ENCODE measurements at regions not wholly inside any gene's neighbourhood (a gene's known extent, or its start where the extent isn't known, plus 50 kb on each side); places are given as distances from the start of the nearest gene placed in this dataset.
A peak's percentile ranks its signal among the peaks of the same experiment; 100 is the strongest.
"Not testable (repeated sequence)": the region's sequence is repeated elsewhere in the genome, so short reads cannot be mapped to it uniquely, and the experiment has no call there.

DNA sequence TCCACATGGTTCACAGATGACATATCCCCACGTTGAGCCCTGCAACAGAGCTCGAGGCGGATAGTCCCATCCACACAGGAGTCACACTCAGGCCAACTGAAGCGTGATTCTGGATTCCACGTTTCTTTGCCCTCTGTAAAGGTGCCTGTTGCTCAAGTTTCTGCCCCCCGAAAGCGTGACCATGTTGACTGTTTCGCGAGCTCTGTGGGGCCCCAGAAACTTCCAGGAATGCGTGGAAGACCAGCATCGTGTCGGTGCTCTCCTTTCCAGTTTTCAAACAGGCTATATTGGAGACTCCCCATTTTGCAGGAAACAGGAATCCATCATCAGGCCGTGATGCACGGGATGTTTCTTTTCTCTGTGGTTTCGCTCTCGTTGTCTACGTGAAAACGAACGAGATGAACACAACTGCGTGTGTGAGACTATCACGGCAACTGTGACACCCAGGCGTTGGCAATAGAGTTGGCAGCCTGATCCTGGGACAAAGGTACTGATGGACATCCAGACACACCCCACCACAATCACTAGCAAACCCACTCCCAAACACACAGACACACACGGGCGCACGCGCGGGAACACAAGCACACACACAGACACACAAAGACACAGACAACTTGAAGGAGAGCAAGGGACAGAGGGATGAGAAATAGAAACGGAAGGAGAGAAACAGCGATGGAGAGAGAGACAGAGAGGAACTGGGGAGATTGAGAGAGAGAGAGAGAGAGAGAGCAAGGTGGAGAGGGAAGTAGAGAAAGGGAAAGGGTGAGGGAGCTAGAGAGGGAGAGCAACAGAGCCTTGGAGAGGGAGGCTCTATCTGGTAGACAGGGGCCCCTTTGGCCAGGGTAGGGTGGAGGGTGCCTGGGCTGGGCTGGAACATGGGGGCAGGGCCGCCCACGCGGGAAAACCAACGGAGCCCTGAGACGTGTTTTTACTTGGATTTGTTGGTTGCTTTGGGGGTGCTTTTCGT lies 1609.3 kb downstream of the SPATA31A7 start:
- Histone ChIP-seq H3K27ac (ENCODE audit: low read depth, low read length) (peak overlapping the region; percentile 76), H3K36me3 (ENCODE audit: control insufficient read depth, low read length) (peaks cover 17% of the 10 kb centered on the region), H3K4me2 (ENCODE audit: low read length) (peak overlapping the region; percentile 92), H3K4me3 (ENCODE audit: low read length) (peak overlapping the region; percentile 80), H3K79me2 (ENCODE audit: control insufficient read depth, low read length) (peaks cover 45% of the 10 kb centered on the region), H3K4me1 (ENCODE audit: control insufficient read depth, low read length) (peaks cover 13% of the 10 kb centered on the region)
- not testable (repeated sequence) for H3K9me2 ChIP-seq (replicated peaks; ENCODE audit: control insufficient read depth, low read length); H3K9me3 ChIP-seq (ENCODE audit: control insufficient read depth, insufficient read depth, low read length); H3F3A ChIP-seq (ENCODE audit: control insufficient read depth, insufficient read depth); H3K27me3 ChIP-seq (ENCODE audit: control insufficient read depth, low read length); H4K20me1 ChIP-seq (ENCODE audit: control insufficient read depth, insufficient read depth, low read depth, low read length)

DNA sequence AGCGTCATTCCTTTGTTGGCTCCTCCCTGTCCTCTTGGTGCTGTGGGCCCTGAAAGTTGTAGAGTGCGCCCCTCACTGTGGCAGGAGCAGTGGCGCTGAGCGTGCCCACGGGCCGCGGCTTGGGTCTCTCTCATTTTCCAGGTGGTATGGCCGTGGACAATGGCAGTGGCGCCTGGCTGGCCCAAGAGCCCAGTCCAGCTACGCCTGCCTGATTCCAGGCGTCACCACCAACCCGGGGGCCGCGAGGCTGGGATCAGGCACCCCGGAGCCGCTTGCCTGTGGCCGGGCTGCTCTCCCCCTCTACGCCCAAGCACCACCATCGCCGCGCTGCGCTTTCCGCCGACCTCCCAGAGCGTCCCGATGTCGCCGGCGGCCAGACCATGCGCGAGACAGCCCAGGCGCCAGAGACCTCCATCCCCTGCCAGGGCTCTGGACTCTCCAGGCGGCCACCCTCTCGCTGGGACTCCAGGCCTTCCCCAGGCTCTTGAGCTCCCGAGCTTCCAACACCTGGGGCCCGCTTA lies 1610.1 kb downstream of the SPATA31A7 start:
- H3K4me1 ChIP-seq (ENCODE audit: control insufficient read depth, low read length) = peaks cover 19% of the 10 kb centered on the region
- not testable (repeated sequence) for H3K27me3 ChIP-seq (ENCODE audit: control insufficient read depth, low read length); H4K20me1 ChIP-seq (ENCODE audit: control insufficient read depth, insufficient read depth, low read depth, low read length); H3K9me3 ChIP-seq (ENCODE audit: control insufficient read depth, insufficient read depth, low read length); H3F3A ChIP-seq (ENCODE audit: control insufficient read depth, insufficient read depth); H3K9me2 ChIP-seq (replicated peaks; ENCODE audit: control insufficient read depth, low read length)
- peak overlapping the region; percentile 76 for H3K27ac ChIP-seq (ENCODE audit: low read depth, low read length)
- H3K79me2 ChIP-seq (ENCODE audit: control insufficient read depth, low read length) = peaks cover 49% of the 10 kb centered on the region
- H3K36me3 ChIP-seq (ENCODE audit: control insufficient read depth, low read length) = peaks cover 21% of the 10 kb centered on the region
- peak overlapping the region; percentile 80 for H3K4me3 ChIP-seq (ENCODE audit: low read length)
- H3K4me2 ChIP-seq (ENCODE audit: low read length) = peak overlapping the region; percentile 92

DNA sequence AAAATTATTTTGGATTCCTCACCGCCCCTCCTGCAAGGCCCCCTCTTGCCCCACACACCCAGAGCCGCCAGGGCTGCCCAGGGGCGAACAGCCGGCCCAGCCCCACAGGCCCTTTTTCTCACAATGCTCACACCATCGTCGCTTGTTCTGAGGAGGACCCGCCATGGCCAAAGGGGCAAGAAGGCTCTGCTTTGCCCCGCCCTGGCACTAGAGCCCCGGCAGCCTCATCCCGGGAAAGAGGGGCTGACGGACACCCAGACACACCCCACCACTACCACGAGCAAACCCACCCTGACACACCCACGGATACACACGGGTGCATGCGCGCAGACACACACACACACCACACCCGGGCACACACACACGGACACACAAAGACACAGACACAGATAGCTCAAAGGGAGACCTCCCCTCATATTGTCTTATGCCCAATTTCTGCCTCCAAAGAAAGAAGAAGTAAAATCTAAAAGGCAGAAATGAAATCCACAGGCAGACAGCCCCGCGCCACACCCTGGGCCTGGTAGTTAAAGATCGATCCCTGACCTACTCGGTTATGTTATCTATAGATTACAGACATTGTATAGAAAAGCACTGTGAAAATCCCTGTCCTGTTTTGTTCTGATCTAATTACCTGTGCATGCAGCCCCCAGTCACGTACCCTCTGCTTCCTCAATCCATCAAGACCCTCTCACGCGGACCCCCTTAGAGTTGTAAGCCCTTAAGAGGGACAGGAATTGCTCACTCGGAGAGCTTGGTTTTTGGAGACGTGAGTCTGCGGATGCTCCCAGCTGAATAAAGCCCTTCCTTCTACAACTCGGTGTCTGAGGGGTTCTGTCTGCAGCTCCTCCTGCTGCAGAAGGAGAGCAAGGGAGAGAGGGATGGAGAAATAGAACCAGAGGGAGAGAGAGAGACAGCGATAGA lies 1610.9 kb downstream of the SPATA31A7 start:
- H3F3A ChIP-seq (ENCODE audit: control insufficient read depth, insufficient read depth); H3K27me3 ChIP-seq (ENCODE audit: control insufficient read depth, low read length); H4K20me1 ChIP-seq (ENCODE audit: control insufficient read depth, insufficient read depth, low read depth, low read length); H3K9me3 ChIP-seq (ENCODE audit: control insufficient read depth, insufficient read depth, low read length); H3K9me2 ChIP-seq (replicated peaks; ENCODE audit: control insufficient read depth, low read length): not testable (repeated sequence)
- H3K4me1 ChIP-seq (ENCODE audit: control insufficient read depth, low read length) = peaks cover 19% of the 10 kb centered on the region
- peak overlapping the region; percentile 76 for H3K27ac ChIP-seq (ENCODE audit: low read depth, low read length)
- H3K4me2 ChIP-seq (ENCODE audit: low read length) = peak overlapping the region; percentile 92
- peaks cover 21% of the 10 kb centered on the region for H3K36me3 ChIP-seq (ENCODE audit: control insufficient read depth, low read length)
- peak overlapping the region; percentile 80 for H3K4me3 ChIP-seq (ENCODE audit: low read length)
- peaks cover 51% of the 10 kb centered on the region for H3K79me2 ChIP-seq (ENCODE audit: control insufficient read depth, low read length)

DNA sequence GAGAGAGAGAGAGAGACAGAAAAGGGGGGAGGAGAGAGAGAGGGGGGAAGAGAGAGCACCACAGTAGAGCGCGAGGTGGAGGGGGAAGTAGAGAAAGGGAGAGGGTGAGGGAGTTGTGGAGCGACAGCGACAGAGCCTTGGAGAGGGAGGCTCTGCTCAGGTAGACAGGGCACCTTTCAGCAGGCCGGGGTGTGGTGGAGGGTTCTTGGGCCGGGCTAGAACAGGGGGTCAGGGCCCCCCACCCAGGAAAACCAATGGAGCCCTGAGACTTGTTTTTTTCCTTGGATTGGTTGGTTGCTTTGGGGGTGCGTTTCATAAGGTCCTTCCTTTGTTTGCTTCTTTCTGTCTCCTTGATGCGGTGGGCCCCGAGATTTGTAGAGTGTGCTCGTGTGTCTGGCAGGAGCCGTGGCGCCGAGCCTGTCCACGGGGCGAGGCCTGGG lies 1611.6 kb downstream of the SPATA31A7 start:
- not testable (repeated sequence) for H3K27me3 ChIP-seq (ENCODE audit: control insufficient read depth, low read length); H3K9me3 ChIP-seq (ENCODE audit: control insufficient read depth, insufficient read depth, low read length); H3K9me2 ChIP-seq (replicated peaks; ENCODE audit: control insufficient read depth, low read length); H4K20me1 ChIP-seq (ENCODE audit: control insufficient read depth, insufficient read depth, low read depth, low read length); H3F3A ChIP-seq (ENCODE audit: control insufficient read depth, insufficient read depth)
- Histone ChIP-seq H3K79me2 (ENCODE audit: control insufficient read depth, low read length) (peaks cover 53% of the 10 kb centered on the region), H3K4me2 (ENCODE audit: low read length) (peak overlapping the region; percentile 92), H3K4me3 (ENCODE audit: low read length) (peak overlapping the region; percentile 80), H3K4me1 (ENCODE audit: control insufficient read depth, low read length) (peaks cover 19% of the 10 kb centered on the region), H3K27ac (ENCODE audit: low read depth, low read length) (peak overlapping the region; percentile 76), H3K36me3 (ENCODE audit: control insufficient read depth, low read length) (peaks cover 21% of the 10 kb centered on the region)

DNA sequence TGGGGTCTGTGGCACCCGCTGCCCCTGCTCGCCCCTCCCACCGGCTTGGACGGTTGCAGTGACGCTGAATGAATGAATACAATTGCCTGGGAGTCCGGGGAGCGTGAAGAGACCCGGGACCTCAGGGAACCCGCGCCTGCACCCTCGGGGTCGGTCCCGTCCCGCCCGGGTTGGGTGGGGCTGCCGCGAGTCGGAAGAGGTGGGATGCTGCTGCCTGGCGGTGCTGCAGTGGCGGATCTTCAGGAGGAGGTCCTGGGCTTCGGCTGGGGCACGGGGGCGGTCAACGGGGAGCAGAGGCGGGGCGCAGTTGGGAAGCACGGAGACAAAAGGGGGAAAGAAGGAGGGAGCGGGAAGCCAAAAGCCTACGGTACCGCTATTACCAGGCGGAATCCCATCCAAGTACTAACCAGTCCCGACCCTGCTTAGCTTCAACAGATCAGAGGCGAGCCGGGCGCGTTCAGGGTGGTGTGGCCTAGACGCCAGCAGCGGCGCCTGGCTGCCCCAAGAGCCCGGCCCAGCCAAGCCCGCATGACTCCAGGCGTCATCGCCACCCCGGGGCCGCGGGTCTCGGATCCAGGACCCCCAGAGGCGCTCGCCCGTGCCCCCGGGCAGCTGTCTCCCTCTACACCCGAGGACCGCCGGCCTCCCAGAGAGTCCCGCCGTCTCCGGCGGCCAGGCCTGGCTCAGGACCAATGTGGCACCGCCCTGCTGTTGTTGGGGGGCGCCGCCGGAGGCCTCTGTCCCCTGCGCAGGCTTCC lies 1612.3 kb downstream of the SPATA31A7 start:
- not testable (repeated sequence) for H3F3A ChIP-seq (ENCODE audit: control insufficient read depth, insufficient read depth); H3K9me2 ChIP-seq (replicated peaks; ENCODE audit: control insufficient read depth, low read length); H3K27me3 ChIP-seq (ENCODE audit: control insufficient read depth, low read length); H4K20me1 ChIP-seq (ENCODE audit: control insufficient read depth, insufficient read depth, low read depth, low read length); H3K9me3 ChIP-seq (ENCODE audit: control insufficient read depth, insufficient read depth, low read length)
- peak overlapping the region; percentile 76 for H3K27ac ChIP-seq (ENCODE audit: low read depth, low read length)
- H3K36me3 ChIP-seq (ENCODE audit: control insufficient read depth, low read length) = peaks cover 21% of the 10 kb centered on the region
- peak overlapping the region; percentile 92 for H3K4me2 ChIP-seq (ENCODE audit: low read length)
- TF ChIP-seq, protein P1, sequence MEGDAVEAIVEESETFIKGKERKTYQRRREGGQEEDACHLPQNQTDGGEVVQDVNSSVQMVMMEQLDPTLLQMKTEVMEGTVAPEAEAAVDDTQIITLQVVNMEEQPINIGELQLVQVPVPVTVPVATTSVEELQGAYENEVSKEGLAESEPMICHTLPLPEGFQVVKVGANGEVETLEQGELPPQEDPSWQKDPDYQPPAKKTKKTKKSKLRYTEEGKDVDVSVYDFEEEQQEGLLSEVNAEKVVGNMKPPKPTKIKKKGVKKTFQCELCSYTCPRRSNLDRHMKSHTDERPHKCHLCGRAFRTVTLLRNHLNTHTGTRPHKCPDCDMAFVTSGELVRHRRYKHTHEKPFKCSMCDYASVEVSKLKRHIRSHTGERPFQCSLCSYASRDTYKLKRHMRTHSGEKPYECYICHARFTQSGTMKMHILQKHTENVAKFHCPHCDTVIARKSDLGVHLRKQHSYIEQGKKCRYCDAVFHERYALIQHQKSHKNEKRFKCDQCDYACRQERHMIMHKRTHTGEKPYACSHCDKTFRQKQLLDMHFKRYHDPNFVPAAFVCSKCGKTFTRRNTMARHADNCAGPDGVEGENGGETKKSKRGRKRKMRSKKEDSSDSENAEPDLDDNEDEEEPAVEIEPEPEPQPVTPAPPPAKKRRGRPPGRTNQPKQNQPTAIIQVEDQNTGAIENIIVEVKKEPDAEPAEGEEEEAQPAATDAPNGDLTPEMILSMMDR (IDR thresholded peaks at IDR 0.05; ENCODE audit: low read depth, low read length, poor library complexity, severe bottlenecking) = peak; percentile 15
- H3K4me3 ChIP-seq (ENCODE audit: low read length) = peak overlapping the region; percentile 80
- peaks cover 19% of the 10 kb centered on the region for H3K4me1 ChIP-seq (ENCODE audit: control insufficient read depth, low read length)
- H3K79me2 ChIP-seq (ENCODE audit: control insufficient read depth, low read length) = peaks cover 53% of the 10 kb centered on the region

DNA sequence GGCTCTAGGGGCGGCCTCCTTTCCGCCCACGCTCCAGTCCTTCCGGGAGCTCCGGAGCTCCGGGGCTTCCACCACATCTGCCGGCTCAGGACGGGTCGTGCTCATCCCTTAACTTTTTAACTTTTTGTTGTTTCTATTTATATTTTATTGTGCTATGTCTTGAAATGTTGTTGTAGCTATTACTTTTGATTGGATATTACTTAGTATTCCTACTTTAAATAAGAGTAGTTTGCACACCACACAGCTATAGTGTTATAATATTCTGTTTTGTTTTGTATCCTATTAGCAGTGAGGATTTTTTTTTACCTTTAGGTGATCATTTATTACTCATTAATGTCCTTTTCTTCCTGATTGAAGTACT lies 1612.9 kb downstream of the SPATA31A7 start:
- not testable (repeated sequence) for H4K20me1 ChIP-seq (ENCODE audit: control insufficient read depth, insufficient read depth, low read depth, low read length); H3K27me3 ChIP-seq (ENCODE audit: control insufficient read depth, low read length); H3K9me3 ChIP-seq (ENCODE audit: control insufficient read depth, insufficient read depth, low read length); H3K9me2 ChIP-seq (replicated peaks; ENCODE audit: control insufficient read depth, low read length); H3F3A ChIP-seq (ENCODE audit: control insufficient read depth, insufficient read depth)
- H3K4me1 ChIP-seq (ENCODE audit: control insufficient read depth, low read length) = peaks cover 19% of the 10 kb centered on the region
- peak overlapping the region; percentile 92 for H3K4me2 ChIP-seq (ENCODE audit: low read length)
- H3K4me3 ChIP-seq (ENCODE audit: low read length) = peak overlapping the region; percentile 80
- peaks cover 21% of the 10 kb centered on the region for H3K36me3 ChIP-seq (ENCODE audit: control insufficient read depth, low read length)
- H3K79me2 ChIP-seq (ENCODE audit: control insufficient read depth, low read length) = peaks cover 53% of the 10 kb centered on the region
- H3K27ac ChIP-seq (ENCODE audit: low read depth, low read length) = peak overlapping the region; percentile 76; the same call in 1 of the 2 replicates

Measured in DOHH2 (cell line).